NCI-H128 (cell line): ENCODE measurements at regions not wholly inside any gene's neighbourhood (a gene's known extent, or its start where the extent isn't known, plus 50 kb on each side); places are given as distances from the start of the nearest gene placed in this dataset.

Experiments
- DNase-seq: peaks from one replicate; lab custom pipeline; 2025; ENCODE audit not compliant: unreplicated experiment; lab: John Stamatoyannopoulos, UW

DNA sequence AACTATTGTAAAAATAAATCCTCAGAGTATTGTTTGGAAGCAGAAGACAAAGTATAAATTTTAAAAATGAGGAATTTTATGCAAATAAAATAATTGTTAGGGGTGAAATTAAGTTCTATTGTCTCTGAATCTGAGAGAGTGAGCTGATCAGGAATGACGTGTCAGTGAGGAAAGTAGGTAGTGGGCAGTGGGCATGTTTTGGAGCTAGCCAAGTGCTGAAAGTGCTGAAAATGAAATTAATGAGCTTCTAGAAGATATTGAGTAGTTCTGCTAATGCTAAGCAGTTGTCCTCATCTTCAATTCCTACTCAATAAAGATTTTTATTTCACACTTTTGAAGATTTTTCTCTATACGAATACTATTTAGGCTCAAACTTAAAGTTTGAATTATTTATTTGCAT is 1167.8 kb upstream of the PCDH20 start:
- DNase-seq, result no peak

DNA sequence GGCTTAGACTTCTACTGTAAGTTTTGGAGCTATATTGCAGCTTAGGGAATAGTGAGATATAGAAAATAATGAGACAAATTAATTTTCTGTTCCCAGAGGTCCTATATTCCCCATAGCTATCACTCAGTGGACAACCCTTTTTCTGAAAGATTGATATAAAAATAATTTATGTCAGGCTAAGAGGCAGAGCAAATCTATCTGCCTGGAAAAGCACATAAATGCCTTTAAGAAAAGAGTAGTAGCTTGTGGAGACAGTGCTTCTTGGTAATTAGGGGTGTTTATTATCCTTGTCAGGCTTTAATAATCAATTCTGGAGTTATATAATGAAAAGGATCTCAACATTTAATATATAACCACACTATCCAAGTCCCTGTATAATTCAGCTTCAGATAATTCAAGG is 1162.8 kb upstream of the PCDH20 start:
- DNase-seq, result no peak

DNA sequence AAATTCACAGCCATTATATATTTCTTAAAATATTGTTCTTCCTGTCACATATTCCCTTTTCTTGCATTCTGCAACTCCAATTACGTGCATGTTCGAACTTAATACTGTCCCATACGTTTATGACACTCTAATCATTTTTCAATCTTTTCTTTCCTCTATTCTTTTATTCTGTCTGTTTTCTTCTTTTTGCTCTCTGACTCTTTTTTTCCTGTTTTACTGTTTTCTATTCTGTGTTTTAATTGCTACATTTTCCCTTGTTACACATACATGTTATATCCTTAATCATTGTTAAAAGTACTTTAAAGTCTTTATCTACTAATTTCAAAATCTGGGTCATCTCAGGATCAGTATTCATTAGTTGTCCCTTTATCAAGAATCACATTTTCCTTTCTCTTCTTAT is 1149.1 kb upstream of the PCDH20 start:
- DNase-seq, result no peak

DNA sequence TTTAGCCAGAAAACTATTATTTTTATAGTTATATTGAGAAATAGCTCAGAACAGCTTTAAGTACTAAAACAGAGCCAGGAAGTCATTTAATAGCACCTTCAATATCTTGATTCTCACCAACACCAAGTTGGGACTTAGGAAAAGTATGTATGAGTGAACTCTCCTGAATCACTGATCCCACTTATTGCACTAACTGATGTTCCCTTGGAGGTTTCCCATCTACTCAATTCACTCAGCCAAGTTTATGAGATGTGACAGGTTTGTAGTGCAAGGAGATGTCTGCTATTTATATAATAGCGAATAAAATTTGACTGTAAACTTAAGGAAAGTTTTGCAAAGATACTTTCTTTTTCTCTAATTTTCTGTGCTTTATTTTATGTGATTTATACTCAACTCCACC is 1147.6 kb upstream of the PCDH20 start:
- DNase-seq, result no peak

DNA sequence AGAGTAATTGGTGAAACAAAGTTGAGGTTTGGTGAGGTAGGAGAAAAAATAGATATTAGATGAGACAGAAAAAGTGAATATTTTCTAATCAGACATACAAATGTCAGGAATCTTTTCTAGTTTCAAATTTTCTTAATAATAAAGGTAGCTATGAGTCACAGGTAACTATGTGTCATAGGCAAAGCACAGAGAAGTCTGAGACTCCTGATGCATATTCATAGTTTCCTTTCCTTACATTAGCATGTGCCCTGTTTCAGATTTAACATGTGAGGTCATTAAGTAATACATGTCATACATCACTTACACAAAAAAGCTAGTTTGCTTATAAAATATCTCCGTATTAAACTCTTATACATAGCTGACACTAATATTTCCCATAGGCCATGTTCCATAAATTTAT is 1141.3 kb upstream of the PCDH20 start:
- no peak for DNase-seq

DNA sequence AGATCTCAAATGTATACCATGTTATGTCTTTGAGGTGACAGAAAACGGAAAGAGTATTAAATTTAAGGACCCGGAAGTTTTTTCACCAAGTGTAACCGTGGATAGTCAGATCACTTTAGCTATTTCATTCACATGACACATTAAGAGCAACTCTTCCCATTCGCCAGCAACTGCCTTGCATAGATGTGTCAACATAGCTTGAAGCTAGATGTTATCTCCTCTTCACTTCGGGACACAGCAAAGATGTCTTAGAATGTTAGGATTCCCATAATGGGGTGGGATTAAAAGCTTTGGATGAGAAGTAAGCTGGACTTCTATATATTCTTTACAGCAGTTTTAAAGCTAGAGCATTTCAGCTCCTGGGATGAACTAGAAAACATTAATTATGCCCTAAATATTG is 1135.9 kb upstream of the PCDH20 start:
- no peak for DNase-seq

DNA sequence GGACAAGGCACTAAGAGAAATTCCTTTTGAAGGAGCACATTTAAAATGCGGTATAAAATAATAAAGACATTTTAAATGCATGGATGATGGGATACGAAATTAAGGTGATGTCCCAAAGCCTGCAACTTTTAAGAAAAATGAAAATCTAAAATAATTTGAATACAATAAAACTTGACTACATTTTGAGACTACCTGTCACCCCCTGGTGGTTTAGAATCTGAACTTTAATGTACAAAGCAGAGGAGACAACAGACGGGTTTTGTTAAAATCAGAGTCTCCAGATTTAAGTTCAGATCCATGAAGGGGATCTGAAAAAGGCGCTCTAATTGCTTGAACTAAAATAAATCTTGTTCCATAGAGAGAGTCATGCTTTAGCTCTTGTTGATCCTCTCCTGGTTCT is 1129.3 kb upstream of the PCDH20 start:
- DNase-seq, result no peak

DNA sequence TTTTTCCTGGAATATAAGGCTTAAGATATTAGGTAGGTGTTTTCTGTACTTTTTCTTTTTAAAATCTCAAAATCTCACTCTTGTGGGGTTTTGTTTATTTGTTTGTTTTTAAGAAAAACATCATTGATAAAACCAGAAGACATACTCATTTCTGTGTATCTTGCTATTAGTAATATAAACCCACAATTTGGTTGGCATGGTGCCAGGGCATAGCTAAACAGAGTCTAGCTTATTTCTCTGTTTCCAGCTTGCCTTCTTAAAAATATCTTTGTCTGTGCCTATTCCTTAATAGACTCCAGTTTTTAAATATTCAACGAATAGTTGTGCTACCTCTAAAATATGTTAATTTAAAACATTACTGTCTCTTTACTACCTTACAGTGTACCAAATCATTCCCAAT is 1121.9 kb upstream of the PCDH20 start:
- DNase-seq, result no peak

DNA sequence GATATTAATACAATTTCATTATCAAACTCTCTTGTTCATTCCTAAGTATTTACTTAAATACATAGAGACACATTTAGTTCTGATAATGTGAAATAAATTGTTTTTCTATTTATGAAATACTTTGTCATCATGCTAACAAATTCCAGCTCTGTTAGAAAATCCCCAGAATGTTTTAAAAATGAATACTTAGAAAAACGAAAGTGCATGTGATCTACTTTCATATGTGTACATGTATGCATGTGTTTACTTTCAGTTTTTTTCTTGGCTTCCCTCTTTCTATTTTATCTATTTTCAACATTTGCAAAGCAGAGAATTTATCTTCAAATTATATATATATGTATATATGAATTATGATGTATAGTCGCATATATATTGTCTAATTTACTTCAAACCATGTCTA is 1110.0 kb upstream of the PCDH20 start:
- DNase-seq, result no peak

DNA sequence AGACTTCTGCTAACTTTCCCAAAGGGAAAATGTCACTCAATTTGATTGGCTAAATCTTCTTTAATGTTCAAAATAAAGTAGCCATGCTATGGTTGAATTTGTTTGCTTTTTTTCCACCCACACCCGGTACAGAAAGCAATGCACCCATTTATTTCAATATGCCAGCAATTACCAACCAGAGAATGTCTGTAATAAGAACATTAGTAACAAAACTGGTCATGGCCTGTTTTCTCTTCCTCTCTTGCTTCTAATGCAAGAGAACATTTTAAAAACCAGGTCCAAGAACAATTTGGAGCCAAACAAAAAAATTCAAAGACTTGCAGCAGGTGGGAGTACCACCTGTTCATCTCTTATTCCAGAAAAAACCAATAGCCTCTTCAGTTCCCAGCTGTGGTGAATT is 1108.8 kb upstream of the PCDH20 start:
- DNase-seq, result no peak

DNA sequence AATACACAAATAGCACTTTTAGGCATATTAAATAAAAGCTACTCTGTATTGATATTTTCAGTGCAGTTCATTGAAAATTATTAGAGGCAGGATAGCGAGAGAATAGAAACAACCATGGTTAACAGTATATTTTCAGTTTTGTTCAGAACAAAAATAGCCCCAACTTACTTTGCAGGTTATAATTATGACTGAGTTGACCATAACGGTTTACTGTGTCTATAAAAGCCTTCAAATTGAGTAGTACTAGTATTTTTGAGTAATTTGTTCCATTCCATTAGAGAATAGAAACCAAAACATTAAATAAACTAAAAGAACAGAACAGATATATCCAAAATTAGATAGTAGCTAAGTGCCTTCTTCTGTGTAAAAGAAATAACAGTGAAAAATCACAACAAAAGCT is 1108.4 kb upstream of the PCDH20 start:
- no peak for DNase-seq

DNA sequence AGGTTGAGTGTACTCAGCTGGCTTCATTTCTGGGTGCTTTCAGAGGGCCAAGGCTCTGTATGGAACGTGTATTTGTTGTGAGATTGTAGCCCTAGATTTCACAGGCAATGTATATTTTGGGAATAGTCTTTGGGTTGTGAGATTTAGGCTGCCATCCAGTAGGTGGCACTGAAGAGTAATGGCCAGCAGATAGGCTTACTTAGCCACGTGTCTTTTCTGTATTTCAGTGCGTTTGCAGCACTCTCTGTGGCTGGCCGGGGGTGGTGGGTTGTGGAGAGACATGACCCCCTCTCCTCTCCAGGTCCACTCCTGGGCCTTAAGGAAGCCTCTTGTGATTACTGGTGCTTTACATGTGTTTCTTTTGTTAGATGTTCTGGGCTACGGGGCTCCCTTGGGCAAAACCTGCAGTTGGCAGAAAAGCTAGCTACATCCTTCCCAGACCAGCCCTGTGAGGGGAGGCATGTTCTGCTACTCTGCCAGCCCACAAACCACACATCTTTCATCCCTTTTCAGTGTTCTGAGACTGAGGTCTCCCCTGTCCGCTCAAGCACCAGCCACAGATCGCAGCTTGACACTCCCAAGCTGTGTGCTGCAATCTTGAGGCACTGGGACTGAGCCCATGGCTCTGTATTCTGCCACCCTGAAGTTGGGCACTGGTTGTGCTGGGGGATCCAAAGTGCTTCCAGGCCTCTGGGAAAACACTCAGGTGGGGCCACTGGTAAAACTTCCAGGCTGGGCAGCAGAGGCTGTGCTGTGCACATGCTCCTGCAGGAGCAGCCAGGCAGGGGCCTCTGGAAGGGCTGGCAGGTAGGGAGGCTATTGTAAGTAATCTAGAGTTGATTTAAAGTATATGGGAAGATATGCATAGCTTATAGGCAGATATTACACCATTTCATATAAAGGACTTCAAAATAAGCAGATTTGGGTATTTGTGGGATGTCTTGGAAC is 1096.8 kb upstream of the PCDH20 start:
- no peak for DNase-seq

DNA sequence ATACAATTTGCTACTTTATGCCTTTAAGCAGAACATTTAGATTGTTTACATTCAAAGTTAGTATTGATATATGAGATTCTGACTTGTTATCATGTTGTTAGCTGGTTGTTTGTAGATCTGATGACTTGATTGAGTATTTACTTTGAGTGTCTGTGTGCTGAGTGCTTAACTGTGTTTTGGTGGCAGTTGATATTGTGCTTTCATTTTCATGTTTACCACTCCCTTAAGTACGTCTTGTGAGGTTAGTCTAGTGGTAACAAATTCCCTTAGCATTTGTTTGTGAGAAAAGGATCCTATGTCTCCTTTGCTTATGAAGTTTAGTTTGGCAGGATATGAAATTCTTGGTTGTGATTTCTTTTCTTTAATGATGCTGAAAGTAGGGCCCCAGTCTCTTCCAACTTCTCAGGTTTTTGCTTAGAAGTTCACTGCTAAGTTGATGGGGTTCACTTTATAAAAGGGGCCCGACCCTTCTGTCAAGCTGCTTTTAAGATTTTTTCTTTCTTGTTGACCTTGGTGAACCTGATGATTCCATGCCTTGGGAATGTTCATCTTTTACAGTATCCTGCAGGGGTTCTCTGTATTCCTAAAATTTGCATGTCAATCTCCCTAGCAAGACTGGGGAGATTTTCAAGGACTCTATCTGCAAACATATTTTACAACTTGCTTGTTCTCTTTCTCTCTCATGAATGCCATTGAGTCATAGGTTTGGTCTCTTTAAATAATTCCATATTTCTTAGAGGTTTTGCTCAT is 1095.4 kb upstream of the PCDH20 start:
- no peak for DNase-seq

DNA sequence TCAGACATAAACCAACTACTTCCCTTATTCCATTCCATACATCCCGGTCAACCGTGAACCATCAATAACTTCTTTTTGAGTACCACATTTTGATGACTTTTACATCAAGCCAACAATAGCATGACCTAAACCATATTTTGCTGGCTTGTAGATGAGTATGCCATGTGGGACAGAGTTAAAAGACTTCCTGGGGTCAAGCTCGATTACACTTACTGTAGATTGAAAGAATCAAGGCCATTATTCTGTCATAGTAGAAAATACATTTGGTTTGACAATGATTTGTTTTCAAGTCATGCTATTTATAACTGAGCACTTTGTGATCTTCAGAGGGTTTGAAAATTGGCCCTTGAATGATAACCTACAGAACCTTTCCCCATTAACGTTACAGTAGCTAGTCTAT is 1086.9 kb upstream of the PCDH20 start:
- no peak for DNase-seq

DNA sequence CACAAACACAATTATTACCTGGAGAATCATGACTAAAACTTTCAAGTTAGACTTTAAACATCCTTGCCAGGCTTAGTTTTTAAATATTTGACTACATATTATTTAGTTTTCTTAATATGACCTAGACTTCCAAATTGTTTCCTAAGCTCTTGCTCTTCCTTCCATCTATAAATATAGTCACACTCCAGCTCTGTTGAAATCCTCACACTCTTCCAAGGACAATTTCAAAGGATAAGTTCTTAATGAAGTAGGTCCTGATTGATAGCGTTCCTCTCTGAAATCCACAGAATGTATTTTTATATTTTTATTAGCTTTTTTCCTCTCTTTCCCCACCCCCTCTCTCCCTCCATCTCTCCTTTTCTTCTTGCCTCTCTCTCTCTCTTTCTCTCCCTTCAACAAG is 1074.1 kb upstream of the PCDH20 start:
- DNase-seq, result no peak

DNA sequence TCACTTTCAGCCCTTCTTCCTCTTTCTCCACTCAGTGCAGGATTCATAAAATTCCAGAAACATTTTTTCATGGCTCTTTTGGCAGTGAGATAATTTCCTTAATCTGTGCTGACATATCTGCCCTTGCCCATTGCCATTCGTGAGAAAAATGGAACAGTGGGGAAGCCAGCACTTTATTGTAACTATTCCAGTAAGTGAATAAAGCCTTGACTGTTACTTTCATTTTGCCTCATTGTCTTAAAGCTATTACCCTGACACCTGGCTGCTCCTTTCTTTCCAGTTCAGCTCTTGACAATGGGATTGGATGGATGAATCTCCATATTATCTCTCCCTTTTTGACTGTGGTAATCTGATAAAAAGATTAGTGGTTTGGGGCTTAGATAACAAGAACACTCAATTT is 1068.1 kb upstream of the PCDH20 start:
- DNase-seq, result no peak

DNA sequence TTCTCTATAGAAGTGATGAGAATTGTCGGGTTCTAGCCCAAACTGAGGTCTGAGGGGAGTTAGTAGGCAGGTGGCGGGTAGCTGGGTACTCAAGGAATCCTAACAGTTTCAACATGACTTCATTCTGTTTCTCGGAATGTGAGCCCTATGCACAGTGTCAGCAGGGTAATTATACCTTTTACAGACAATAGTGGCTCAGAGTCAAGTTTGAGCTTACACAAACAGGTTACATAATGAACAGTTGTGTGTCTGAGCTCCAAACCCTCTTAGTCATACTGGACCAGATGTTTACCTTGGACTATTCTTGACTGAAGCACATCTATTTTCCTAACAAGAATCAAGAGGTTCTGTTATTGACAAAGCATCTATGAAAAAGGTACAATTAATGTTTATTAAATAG is 1066.7 kb upstream of the PCDH20 start:
- DNase-seq, result no peak

DNA sequence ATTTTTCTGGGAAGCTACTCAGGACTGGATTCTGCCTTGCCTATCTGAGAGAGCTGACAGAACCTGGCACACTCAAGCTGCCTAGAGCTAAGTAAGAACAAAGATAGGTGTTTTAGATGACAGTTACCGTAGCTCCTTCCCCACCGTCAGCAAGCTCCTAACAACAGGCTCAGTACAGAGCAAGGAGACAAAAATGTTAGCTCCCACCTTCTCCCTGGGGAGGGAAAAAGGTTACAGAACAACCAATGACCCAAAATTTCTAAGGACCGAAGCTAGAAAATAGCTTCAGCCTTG is 1058.2 kb upstream of the PCDH20 start:
- DNase-seq, result no peak

DNA sequence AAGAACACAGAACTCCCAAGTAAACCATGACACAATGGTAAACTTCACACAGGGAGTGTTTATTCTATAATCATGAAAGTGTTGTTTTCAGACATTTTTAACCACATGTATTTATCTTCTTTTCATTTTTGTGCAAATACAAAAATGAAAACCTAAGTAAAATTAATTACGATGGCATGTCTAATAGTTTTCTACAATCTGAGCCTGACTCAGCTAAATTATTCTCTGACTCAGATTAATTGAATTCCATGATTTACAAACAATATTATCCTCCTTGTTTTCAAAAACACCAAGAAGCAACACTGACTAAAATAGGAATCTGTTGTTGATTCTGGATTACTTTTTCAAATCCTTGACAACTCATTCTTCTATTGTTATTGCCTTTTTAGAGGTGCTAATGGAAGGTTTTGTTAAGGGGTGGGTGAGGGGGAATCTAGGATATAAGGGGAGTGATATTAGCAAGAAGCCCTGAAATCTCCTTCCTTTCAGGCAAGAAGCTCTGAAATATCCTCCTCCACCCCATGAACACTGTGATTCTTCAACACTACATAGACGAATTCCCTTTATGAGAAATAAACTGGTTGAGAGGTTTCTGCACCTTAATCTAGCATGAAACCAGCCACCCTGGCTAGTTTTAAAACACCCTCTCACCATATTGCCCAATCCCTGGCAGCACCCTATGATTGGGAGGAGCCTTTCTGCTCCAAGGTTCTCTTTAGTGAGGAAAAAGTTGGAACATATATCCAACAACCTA is 1057.7 kb upstream of the PCDH20 start:
- no peak for DNase-seq

DNA sequence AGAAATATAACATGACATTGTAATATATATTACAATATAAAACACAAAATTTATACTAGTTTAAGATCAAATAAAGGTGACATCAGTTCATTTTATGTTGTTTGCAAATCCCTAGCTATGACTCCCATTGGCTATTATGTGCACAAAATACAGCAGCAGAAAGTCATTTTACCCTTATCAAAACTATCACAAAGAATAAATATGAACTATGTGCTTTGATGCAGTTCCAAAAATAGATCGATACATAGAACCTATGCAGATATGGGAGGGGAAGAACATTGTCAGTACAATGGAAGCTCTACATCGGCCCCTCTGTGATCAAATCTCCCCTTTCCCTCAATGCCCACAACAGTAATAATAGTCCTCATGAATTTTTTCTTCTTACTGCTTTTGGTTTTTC is 1038.1 kb upstream of the PCDH20 start:
- DNase-seq, result no peak

DNA sequence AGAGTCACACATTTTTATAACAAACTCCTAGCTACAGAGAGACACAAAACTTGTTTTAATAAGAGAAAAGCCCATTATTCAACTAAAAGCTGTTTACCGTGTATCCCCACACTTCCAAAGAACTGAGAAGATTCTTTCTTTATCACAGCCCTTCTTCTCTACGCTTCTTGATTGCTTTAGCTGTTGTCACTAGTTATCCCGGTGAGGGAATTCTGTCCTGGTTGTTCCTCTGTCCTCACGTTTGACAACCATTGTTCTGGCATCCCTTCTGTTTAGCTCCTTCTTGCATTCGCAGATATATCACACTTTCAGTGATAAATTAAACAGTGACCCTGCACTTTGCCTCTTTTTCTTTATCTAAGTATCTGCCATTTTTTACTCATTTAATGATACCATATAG is 1035.1 kb upstream of the PCDH20 start:
- DNase-seq, result no peak
